ENCODE measurements at regions not wholly inside any gene's neighbourhood (a gene's known extent, or its start where the extent isn't known, plus 50 kb on each side); places are given as distances from the start of the nearest gene placed in this dataset.

DNA sequence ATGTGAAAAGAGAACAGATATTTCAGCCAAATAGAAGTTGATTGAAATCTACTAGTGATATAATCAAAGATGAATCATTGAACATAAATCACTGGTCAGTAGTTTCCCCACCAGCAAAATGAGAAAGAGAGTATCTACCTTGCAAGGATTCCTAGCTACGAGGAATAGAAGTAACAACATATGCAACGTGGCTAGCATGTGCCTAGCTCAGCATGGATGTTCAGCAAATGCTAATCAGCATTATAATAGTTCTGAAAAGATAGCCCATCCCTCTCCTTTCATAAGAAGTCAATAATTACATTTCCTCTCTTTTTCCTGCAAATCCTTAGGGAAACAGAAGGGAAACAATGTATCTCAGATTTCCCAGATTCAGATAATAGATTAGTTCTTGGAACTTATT, 417.2 kb downstream of the SATB2 start:
- TF ChIP-seq, protein P1, sequence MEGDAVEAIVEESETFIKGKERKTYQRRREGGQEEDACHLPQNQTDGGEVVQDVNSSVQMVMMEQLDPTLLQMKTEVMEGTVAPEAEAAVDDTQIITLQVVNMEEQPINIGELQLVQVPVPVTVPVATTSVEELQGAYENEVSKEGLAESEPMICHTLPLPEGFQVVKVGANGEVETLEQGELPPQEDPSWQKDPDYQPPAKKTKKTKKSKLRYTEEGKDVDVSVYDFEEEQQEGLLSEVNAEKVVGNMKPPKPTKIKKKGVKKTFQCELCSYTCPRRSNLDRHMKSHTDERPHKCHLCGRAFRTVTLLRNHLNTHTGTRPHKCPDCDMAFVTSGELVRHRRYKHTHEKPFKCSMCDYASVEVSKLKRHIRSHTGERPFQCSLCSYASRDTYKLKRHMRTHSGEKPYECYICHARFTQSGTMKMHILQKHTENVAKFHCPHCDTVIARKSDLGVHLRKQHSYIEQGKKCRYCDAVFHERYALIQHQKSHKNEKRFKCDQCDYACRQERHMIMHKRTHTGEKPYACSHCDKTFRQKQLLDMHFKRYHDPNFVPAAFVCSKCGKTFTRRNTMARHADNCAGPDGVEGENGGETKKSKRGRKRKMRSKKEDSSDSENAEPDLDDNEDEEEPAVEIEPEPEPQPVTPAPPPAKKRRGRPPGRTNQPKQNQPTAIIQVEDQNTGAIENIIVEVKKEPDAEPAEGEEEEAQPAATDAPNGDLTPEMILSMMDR (IDR thresholded peaks at IDR 0.05; ENCODE audit: low read depth, low read length), result no peak
- TF ChIP-seq EZH2phosphoT487 (IDR thresholded peaks at IDR 0.05; ENCODE audit: low read depth), result no peak

All from OCI-LY3 (cell line).